LHCN-M2 (cell line): ENCODE measurements at regions not wholly inside any gene's neighbourhood (a gene's known extent, or its start where the extent isn't known, plus 50 kb on each side); places are given as distances from the start of the nearest gene placed in this dataset.

Experiments used
- DNase-seq: peaks from one replicate; pipeline ENCODE4 v3.0.0-alpha.2; 2012; ENCODE audit warnings: low read depth

GRCh38 chr13:78426183-78426582 lies 177.2 kb downstream of the POU4F1 start:
- DNase-seq: no peak

GRCh38 chr13:78420814-78421213 lies 182.5 kb downstream of the POU4F1 start:
- DNase-seq: no peak

- no peak for DNase-seq
These were observed 189.3 kb downstream of the POU4F1 start for GRCh38 chr13:78413887-78414553.

GRCh38 chr13:78410847-78411246 lies 192.5 kb downstream of the POU4F1 start:
- DNase-seq: no peak

- no peak for DNase-seq
These were observed 193.2 kb downstream of the POU4F1 start for GRCh38 chr13:78410164-78410563.

GRCh38 chr13:78409172-78409571 lies 194.2 kb downstream of the POU4F1 start:
- DNase-seq: no peak

GRCh38 chr13:78404846-78405360 lies 198.4 kb downstream of the POU4F1 start:
- DNase-seq: no peak

- no peak for DNase-seq
These were observed 200.5 kb downstream of the POU4F1 start for GRCh38 chr13:78402708-78403400.

- no peak for DNase-seq
These were observed 201.3 kb downstream of the POU4F1 start for GRCh38 chr13:78401873-78402707.

GRCh38 chr13:78398743-78399410 lies 204.5 kb downstream of the POU4F1 start:
- no peak for DNase-seq

GRCh38 chr13:78393286-78394142 lies 209.8 kb downstream of the POU4F1 start:
- no peak for DNase-seq

GRCh38 chr13:78383899-78384298 lies 219.5 kb downstream of the POU4F1 start:
- DNase-seq: no peak

GRCh38 chr13:78383071-78383484 lies 220.3 kb downstream of the POU4F1 start:
- DNase-seq: no peak

- no peak for DNase-seq
These were observed 220.9 kb downstream of the POU4F1 start for GRCh38 chr13:78382491-78382890.

GRCh38 chr13:78376822-78377221 lies 226.5 kb downstream of the POU4F1 start:
- DNase-seq: no peak

- no peak for DNase-seq
These were observed 227.3 kb downstream of the POU4F1 start for GRCh38 chr13:78376033-78376432.

GRCh38 chr13:78372581-78372980 lies 230.8 kb downstream of the POU4F1 start:
- no peak for DNase-seq

GRCh38 chr13:78370231-78370630 lies 233.1 kb downstream of the POU4F1 start:
- DNase-seq: no peak

- DNase-seq: no peak
These were observed 238.6 kb downstream of the POU4F1 start for GRCh38 chr13:78364711-78365110.

- DNase-seq: no peak
These were observed 262.3 kb downstream of the POU4F1 start for GRCh38 chr13:78341032-78341431.

GRCh38 chr13:78339927-78340326 lies 263.4 kb downstream of the POU4F1 start:
- no peak for DNase-seq
